ENCODE measurements at regions not wholly inside any gene's neighbourhood (a gene's known extent, or its start where the extent isn't known, plus 50 kb on each side); places are given as distances from the start of the nearest gene placed in this dataset.
A peak's percentile ranks its signal among the peaks of the same experiment; 100 is the strongest.

- TF ChIP-seq, protein P1, sequence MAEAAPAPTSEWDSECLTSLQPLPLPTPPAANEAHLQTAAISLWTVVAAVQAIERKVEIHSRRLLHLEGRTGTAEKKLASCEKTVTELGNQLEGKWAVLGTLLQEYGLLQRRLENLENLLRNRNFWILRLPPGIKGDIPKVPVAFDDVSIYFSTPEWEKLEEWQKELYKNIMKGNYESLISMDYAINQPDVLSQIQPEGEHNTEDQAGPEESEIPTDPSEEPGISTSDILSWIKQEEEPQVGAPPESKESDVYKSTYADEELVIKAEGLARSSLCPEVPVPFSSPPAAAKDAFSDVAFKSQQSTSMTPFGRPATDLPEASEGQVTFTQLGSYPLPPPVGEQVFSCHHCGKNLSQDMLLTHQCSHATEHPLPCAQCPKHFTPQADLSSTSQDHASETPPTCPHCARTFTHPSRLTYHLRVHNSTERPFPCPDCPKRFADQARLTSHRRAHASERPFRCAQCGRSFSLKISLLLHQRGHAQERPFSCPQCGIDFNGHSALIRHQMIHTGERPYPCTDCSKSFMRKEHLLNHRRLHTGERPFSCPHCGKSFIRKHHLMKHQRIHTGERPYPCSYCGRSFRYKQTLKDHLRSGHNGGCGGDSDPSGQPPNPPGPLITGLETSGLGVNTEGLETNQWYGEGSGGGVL (CRISPR knock-in tag; IDR thresholded peaks at IDR 0.05) = no peak
- 0 out of 2 replicates have a peak, but pooled peaks have one; percentile 30 for TF ChIP-seq CREM (IDR thresholded peaks at IDR 0.05; ENCODE audit: low read depth)
- TF ChIP-seq, protein P2, sequence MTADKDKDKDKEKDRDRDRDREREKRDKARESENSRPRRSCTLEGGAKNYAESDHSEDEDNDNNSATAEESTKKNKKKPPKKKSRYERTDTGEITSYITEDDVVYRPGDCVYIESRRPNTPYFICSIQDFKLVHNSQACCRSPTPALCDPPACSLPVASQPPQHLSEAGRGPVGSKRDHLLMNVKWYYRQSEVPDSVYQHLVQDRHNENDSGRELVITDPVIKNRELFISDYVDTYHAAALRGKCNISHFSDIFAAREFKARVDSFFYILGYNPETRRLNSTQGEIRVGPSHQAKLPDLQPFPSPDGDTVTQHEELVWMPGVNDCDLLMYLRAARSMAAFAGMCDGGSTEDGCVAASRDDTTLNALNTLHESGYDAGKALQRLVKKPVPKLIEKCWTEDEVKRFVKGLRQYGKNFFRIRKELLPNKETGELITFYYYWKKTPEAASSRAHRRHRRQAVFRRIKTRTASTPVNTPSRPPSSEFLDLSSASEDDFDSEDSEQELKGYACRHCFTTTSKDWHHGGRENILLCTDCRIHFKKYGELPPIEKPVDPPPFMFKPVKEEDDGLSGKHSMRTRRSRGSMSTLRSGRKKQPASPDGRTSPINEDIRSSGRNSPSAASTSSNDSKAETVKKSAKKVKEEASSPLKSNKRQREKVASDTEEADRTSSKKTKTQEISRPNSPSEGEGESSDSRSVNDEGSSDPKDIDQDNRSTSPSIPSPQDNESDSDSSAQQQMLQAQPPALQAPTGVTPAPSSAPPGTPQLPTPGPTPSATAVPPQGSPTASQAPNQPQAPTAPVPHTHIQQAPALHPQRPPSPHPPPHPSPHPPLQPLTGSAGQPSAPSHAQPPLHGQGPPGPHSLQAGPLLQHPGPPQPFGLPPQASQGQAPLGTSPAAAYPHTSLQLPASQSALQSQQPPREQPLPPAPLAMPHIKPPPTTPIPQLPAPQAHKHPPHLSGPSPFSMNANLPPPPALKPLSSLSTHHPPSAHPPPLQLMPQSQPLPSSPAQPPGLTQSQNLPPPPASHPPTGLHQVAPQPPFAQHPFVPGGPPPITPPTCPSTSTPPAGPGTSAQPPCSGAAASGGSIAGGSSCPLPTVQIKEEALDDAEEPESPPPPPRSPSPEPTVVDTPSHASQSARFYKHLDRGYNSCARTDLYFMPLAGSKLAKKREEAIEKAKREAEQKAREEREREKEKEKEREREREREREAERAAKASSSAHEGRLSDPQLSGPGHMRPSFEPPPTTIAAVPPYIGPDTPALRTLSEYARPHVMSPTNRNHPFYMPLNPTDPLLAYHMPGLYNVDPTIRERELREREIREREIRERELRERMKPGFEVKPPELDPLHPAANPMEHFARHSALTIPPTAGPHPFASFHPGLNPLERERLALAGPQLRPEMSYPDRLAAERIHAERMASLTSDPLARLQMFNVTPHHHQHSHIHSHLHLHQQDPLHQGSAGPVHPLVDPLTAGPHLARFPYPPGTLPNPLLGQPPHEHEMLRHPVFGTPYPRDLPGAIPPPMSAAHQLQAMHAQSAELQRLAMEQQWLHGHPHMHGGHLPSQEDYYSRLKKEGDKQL (CRISPR knock-in tag; IDR thresholded peaks at IDR 0.05; ENCODE audit: borderline replicate concordance) = no peak
- TF ChIP-seq, protein P3, sequence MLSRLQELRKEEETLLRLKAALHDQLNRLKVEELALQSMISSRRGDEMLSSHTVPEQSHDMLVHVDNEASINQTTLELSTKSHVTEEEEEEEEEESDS (CRISPR knock-in tag; IDR thresholded peaks at IDR 0.05) = no peak
- TF ChIP-seq ASH1L (IDR thresholded peaks at IDR 0.05; ENCODE audit: borderline replicate concordance, low read depth, partially characterized antibody) = no peak
- no peak for TF ChIP-seq TAF1 (IDR thresholded peaks at IDR 0.05; ENCODE audit: control insufficient read depth, extremely low read depth, insufficient read depth, low read length, severe bottlenecking)
- TF ChIP-seq CTCFL (IDR thresholded peaks at IDR 0.05; ENCODE audit: borderline replicate concordance, insufficient read depth, low read depth, low read length, poor library complexity, severe bottlenecking) = no peak
- TF ChIP-seq NFRKB (IDR thresholded peaks at IDR 0.05; ENCODE audit: low read depth) = no peak
- TF ChIP-seq GTF3C2 (IDR thresholded peaks at IDR 0.05; ENCODE audit: borderline replicate concordance, extremely low read depth, insufficient read length) = no peak
- TF ChIP-seq, protein P4, sequence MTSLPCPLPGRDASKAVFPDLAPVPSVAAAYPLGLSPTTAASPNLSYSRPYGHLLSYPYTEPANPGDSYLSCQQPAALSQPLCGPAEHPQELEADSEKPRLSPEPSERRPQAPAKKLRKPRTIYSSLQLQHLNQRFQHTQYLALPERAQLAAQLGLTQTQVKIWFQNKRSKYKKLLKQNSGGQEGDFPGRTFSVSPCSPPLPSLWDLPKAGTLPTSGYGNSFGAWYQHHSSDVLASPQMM (CRISPR knock-in tag; IDR thresholded peaks at IDR 0.05) = no peak
- TF ChIP-seq CEBPG (CRISPR knock-in tag; IDR thresholded peaks at IDR 0.05) = no peak; the same call in 1 of the 2 replicates
- TF ChIP-seq CEBPG (tag; conservative IDR thresholded peaks at IDR 0.05 in 1 of 2, IDR thresholded peaks at IDR 0.05 in 1 of 2) = peak; percentile 74; a peak in 2 of 4 replicates
Measured at GRCh38 chr6:139823099-139823807, 448.8 kb upstream of the CITED2 start (continued).

Measured in K562 (cell line).